ENCODE measurements at regions not wholly inside any gene's neighbourhood (a gene's known extent, or its start where the extent isn't known, plus 50 kb on each side); places are given as distances from the start of the nearest gene placed in this dataset.

DNA sequence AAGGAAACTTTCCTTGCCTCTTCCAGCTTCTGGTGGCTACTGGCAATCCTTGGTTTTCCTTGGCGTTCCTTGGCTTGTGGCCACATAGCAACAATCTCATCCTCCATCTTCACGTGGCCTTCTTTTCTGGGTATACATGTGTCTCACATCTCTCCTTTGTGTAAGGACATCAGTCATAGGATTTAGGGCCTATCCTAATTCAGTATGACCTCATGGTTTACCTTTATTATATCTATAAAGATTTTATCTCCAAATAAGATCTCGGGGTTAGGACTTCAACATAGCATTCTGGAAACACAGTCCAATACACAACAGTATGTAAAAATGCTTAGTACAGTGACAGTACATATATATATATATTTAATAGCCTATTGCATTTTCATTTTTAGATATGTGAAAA is 58.4 kb upstream of the LRIG3 start:
- H3K9me3 ChIP-seq (ENCODE audit: insufficient read depth, low read length): no peaks in the 10 kb centered on the region
- H3K36me3 ChIP-seq (ENCODE audit: insufficient read depth, insufficient read length, low read length): no peaks in the 10 kb centered on the region
- no peak overlapping the region for H3K9ac ChIP-seq (ENCODE audit: insufficient read length, low read depth)
- TF ChIP-seq ZNF274 (IDR thresholded peaks at IDR 0.05; ENCODE audit: low read depth, low read length) (no peak), SUZ12 (IDR thresholded peaks at IDR 0.05; ENCODE audit: extremely low read depth, insufficient read depth, insufficient read length) (no peak), YY1 (IDR thresholded peaks at IDR 0.05; ENCODE audit: insufficient read depth, insufficient read length) (no peak)
- no peaks in the 10 kb centered on the region for H3K27me3 ChIP-seq (ENCODE audit: insufficient read depth, insufficient read length)
- no peak for DNase-seq (ENCODE audit: low read depth, low spot score)
- no peak overlapping the region for H3K4me3 ChIP-seq (ENCODE audit: insufficient read length, low read depth)
- no peaks in the 10 kb centered on the region for H3K4me1 ChIP-seq (ENCODE audit: insufficient read depth, insufficient read length)

DNA sequence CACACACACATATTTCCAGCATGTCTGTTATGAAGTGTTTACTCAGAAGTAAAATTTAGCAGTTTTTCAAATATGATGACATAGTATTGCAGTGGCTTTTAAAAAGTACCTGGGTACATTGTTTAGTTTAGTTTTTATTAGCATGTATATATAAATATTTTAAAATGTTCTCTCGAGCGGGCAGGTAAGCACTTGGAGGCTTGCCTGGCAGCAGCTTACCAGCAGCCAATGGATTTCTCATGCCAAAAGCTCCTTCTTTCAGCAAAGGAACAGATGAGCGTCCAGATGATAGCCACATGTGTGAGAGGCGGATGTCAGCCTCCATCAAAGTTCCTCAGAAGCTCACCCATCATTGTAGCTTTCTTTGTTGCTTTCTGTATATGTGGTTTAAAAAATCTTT is 57.2 kb upstream of the LRIG3 start:
- TF ChIP-seq ZNF274 (IDR thresholded peaks at IDR 0.05; ENCODE audit: low read depth, low read length): no peak
- TF ChIP-seq SUZ12 (IDR thresholded peaks at IDR 0.05; ENCODE audit: extremely low read depth, insufficient read depth, insufficient read length): no peak
- TF ChIP-seq YY1 (IDR thresholded peaks at IDR 0.05; ENCODE audit: insufficient read depth, insufficient read length): no peak
- no peaks in the 10 kb centered on the region for H3K36me3 ChIP-seq (ENCODE audit: insufficient read depth, insufficient read length, low read length)
- no peak overlapping the region for H3K4me3 ChIP-seq (ENCODE audit: insufficient read length, low read depth)
- H3K9me3 ChIP-seq (ENCODE audit: insufficient read depth, low read length): no peaks in the 10 kb centered on the region
- H3K9ac ChIP-seq (ENCODE audit: insufficient read length, low read depth): no peak overlapping the region
- H3K4me1 ChIP-seq (ENCODE audit: insufficient read depth, insufficient read length): no peaks in the 10 kb centered on the region
- no peaks in the 10 kb centered on the region for H3K27me3 ChIP-seq (ENCODE audit: insufficient read depth, insufficient read length)
- no peak for DNase-seq (ENCODE audit: low read depth, low spot score)

DNA sequence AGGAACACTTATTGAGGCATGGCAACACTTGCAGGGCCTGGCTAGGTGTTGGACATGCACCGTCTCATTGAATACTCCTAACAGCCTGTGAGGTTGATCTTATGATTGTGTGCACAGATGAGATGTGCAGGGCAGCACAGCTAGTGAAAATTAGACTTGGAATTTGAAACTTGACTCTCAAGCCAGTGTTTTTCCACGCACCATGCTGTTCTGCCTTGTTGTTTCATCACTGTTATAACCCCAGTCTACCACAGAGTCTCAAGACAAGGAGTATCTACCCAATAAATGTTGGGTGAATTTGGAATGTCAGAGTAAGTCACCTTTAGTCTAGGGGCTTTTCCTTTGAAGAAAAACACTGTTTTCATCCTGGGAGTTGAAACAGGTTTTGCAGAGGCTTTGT is 55.8 kb upstream of the LRIG3 start:
- Histone ChIP-seq H3K27me3 (ENCODE audit: insufficient read depth, insufficient read length) (no peaks in the 10 kb centered on the region), H3K9me3 (ENCODE audit: insufficient read depth, low read length) (no peaks in the 10 kb centered on the region), H3K4me1 (ENCODE audit: insufficient read depth, insufficient read length) (no peaks in the 10 kb centered on the region), H3K4me3 (ENCODE audit: insufficient read length, low read depth) (no peak overlapping the region), H3K36me3 (ENCODE audit: insufficient read depth, insufficient read length, low read length) (no peaks in the 10 kb centered on the region), H3K9ac (ENCODE audit: insufficient read length, low read depth) (no peak overlapping the region)
- DNase-seq (ENCODE audit: low read depth, low spot score): no peak
- no peak for TF ChIP-seq ZNF274 (IDR thresholded peaks at IDR 0.05; ENCODE audit: low read depth, low read length)
- TF ChIP-seq YY1 (IDR thresholded peaks at IDR 0.05; ENCODE audit: insufficient read depth, insufficient read length): no peak
- TF ChIP-seq SUZ12 (IDR thresholded peaks at IDR 0.05; ENCODE audit: extremely low read depth, insufficient read depth, insufficient read length): no peak

Data from NT2/D1 (cell line).